ENCODE measurements at regions not wholly inside any gene's neighbourhood (a gene's known extent, or its start where the extent isn't known, plus 50 kb on each side); places are given as distances from the start of the nearest gene placed in this dataset.

DNA sequence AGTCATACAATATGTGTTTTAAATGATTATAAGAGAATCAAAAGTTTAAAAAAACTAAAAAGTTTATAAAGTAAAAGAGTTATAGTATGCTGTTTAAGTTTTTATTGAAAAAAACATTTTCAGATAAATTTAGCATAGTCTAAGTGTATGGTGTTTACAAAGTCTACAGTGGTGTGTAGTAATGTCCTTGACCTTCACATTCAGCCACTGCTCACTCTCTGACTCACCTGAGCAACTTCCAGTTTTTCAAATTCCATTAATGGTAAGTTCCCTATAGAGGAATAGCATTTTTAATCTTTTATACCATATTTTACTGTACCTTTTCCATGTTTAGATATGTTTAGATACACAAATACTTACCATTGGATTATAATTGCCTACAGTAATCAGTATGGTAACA lies 842.4 kb upstream of the KLHL1 start:
- Histone ChIP-seq H2AFZ (ENCODE audit: low read depth, low read length) (no peak overlapping the region), H4K20me1 (replicated peaks; ENCODE audit: control insufficient read depth, extremely low read depth, insufficient read depth, low read length) (no peaks in the 10 kb centered on the region), H3K36me3 (ENCODE audit: control insufficient read depth in 2 of 2, extremely low read depth in 1 of 2, insufficient read depth in 2 of 2, low read length in 2 of 2) (no peaks in the 10 kb centered on the region), H3K4me1 (ENCODE audit: control insufficient read depth, extremely low read depth, insufficient read depth, low read length) (no peaks in the 10 kb centered on the region), H3K27me3 (ENCODE audit: control insufficient read depth in 2 of 2, insufficient read depth in 2 of 2, low read length in 2 of 2) (no peaks in the 10 kb centered on the region), H3K9me3 (replicated peaks; ENCODE audit: control insufficient read depth, insufficient read depth, low read length) (no peaks in the 10 kb centered on the region), H3K4me2 (ENCODE audit: insufficient read depth, low read length) (no peak overlapping the region), H3K9me1 (replicated peaks; ENCODE audit: control insufficient read depth, extremely low read depth, insufficient read depth, low read length) (no peaks in the 10 kb centered on the region), H3K27ac (ENCODE audit: insufficient read depth, low read depth, low read length) (no peak overlapping the region), H3K4me3 (replicated peaks in 1 of 3; ENCODE audit: insufficient read depth in 1 of 3, low read depth in 1 of 3, low read length in 3 of 3) (no peak overlapping the region), H3K9ac (replicated peaks; ENCODE audit: extremely low read depth, insufficient read depth, low read length) (no peak overlapping the region), H3K79me2 (ENCODE audit: control insufficient read depth, insufficient read depth, low read length) (no peaks in the 10 kb centered on the region)
- DNase-seq (ENCODE audit: low read depth, low spot score) (no peak), FAIRE-seq (no peak)
- BruUV-seq (replicated peaks), result no TSS peak
- ChIA-PET POLR2A (no interaction called here), CTCF (interaction anchor here (1.4 kb wide), 1 partner anchor 10 kb away, joined by 3 read pairs; no protein-coding TSS in a partner anchor)
- TF ChIP-seq EZH2 (IDR thresholded peaks at IDR 0.05; ENCODE audit: borderline replicate concordance, low read depth, low read length, severe bottlenecking) (no peak), MYC (IDR thresholded peaks at IDR 0.05; ENCODE audit: low read depth, low read length) (no peak), POLR2A (IDR thresholded peaks at IDR 0.05; ENCODE audit: low read depth, low read length) (no peak), CTCF (IDR thresholded peaks at IDR 0.05; ENCODE audit: extremely low read depth in 1 of 2, insufficient read depth in 1 of 2, low read depth in 1 of 2, low read length in 2 of 2) (no peak), POLR2AphosphoS5 (IDR thresholded peaks at IDR 0.05; ENCODE audit: insufficient read depth, low read depth, low read length) (no peak)
- TF ChIP-seq, protein P1, sequence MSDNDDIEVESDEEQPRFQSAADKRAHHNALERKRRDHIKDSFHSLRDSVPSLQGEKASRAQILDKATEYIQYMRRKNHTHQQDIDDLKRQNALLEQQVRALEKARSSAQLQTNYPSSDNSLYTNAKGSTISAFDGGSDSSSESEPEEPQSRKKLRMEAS (IDR thresholded peaks at IDR 0.05; ENCODE audit: insufficient read depth, insufficient read length), result no peak
- intact Hi-C loops (cut with micrococcal nuclease) (no loop called here), dilution Hi-C loops (cut with MboI; ENCODE audit: extremely low pct_ligation_motif_present, low sequenced_read_pairs) (no loop called here)

- Histone ChIP-seq H3K79me2 (ENCODE audit: control insufficient read depth, insufficient read depth, low read length) (no peaks in the 10 kb centered on the region), H3K4me1 (ENCODE audit: control insufficient read depth, extremely low read depth, insufficient read depth, low read length) (no peaks in the 10 kb centered on the region), H4K20me1 (replicated peaks; ENCODE audit: control insufficient read depth, extremely low read depth, insufficient read depth, low read length) (no peaks in the 10 kb centered on the region), H3K9me1 (replicated peaks; ENCODE audit: control insufficient read depth, extremely low read depth, insufficient read depth, low read length) (no peaks in the 10 kb centered on the region), H2AFZ (ENCODE audit: low read depth, low read length) (no peak overlapping the region), H3K27ac (ENCODE audit: insufficient read depth, low read depth, low read length) (no peak overlapping the region), H3K36me3 (ENCODE audit: control insufficient read depth in 2 of 2, extremely low read depth in 1 of 2, insufficient read depth in 2 of 2, low read length in 2 of 2) (no peaks in the 10 kb centered on the region), H3K4me3 (replicated peaks in 1 of 3; ENCODE audit: insufficient read depth in 1 of 3, low read depth in 1 of 3, low read length in 3 of 3) (no peak overlapping the region), H3K9me3 (replicated peaks; ENCODE audit: control insufficient read depth, insufficient read depth, low read length) (no peaks in the 10 kb centered on the region), H3K4me2 (ENCODE audit: insufficient read depth, low read length) (no peak overlapping the region), H3K9ac (replicated peaks; ENCODE audit: extremely low read depth, insufficient read depth, low read length) (no peak overlapping the region), H3K27me3 (ENCODE audit: control insufficient read depth in 2 of 2, insufficient read depth in 2 of 2, low read length in 2 of 2) (no peaks in the 10 kb centered on the region)
- ChIA-PET POLR2A (no interaction called here), CTCF (interaction anchor here (0.6 to 2.3 kb wide), 4 partner anchors 9 to 340 kb away, joined by 3 to 11 read pairs (median 5); no protein-coding TSS in a partner anchor)
- DNase-seq (ENCODE audit: low read depth, low spot score) (no peak), FAIRE-seq (no peak)
- intact Hi-C loops (cut with micrococcal nuclease) (no loop called here), dilution Hi-C loops (cut with MboI; ENCODE audit: extremely low pct_ligation_motif_present, low sequenced_read_pairs) (no loop called here)
- TF ChIP-seq MYC (IDR thresholded peaks at IDR 0.05; ENCODE audit: low read depth, low read length), result no peak
- TF ChIP-seq POLR2A (IDR thresholded peaks at IDR 0.05; ENCODE audit: low read depth, low read length), result no peak
- no peak for TF ChIP-seq POLR2AphosphoS5 (IDR thresholded peaks at IDR 0.05; ENCODE audit: insufficient read depth, low read depth, low read length)
- TF ChIP-seq EZH2 (IDR thresholded peaks at IDR 0.05; ENCODE audit: borderline replicate concordance, low read depth, low read length, severe bottlenecking), result no peak
- TF ChIP-seq GATA2 (IDR thresholded peaks at IDR 0.05; ENCODE audit: insufficient read depth, insufficient read length, low read depth, low read length), result no peak
- TF ChIP-seq CTCF (IDR thresholded peaks at IDR 0.05; ENCODE audit: extremely low read depth in 1 of 2, insufficient read depth in 1 of 2, low read depth in 1 of 2, low read length in 2 of 2), result no peak
- TF ChIP-seq, protein P1 (IDR thresholded peaks at IDR 0.05; ENCODE audit: insufficient read depth, insufficient read length), result no peak
- no peak for TF ChIP-seq JUN (IDR thresholded peaks at IDR 0.05; ENCODE audit: borderline replicate concordance, insufficient read depth, insufficient read length, low read depth)
- TF ChIP-seq FOS (IDR thresholded peaks at IDR 0.05; ENCODE audit: borderline replicate concordance, insufficient read depth, low read length), result no peak
- no TSS peak for BruUV-seq (replicated peaks)
Observed at GRCh38 chr13:70945506-70945905, 837.3 kb upstream of the KLHL1 start.
